ENCODE measurements at regions not wholly inside any gene's neighbourhood (a gene's known extent, or its start where the extent isn't known, plus 50 kb on each side); places are given as distances from the start of the nearest gene placed in this dataset.

- TF ChIP-seq, protein P1, sequence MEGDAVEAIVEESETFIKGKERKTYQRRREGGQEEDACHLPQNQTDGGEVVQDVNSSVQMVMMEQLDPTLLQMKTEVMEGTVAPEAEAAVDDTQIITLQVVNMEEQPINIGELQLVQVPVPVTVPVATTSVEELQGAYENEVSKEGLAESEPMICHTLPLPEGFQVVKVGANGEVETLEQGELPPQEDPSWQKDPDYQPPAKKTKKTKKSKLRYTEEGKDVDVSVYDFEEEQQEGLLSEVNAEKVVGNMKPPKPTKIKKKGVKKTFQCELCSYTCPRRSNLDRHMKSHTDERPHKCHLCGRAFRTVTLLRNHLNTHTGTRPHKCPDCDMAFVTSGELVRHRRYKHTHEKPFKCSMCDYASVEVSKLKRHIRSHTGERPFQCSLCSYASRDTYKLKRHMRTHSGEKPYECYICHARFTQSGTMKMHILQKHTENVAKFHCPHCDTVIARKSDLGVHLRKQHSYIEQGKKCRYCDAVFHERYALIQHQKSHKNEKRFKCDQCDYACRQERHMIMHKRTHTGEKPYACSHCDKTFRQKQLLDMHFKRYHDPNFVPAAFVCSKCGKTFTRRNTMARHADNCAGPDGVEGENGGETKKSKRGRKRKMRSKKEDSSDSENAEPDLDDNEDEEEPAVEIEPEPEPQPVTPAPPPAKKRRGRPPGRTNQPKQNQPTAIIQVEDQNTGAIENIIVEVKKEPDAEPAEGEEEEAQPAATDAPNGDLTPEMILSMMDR (conservative IDR thresholded peaks at IDR 0.05; ENCODE audit: low read depth, low read length): no peak
- Histone ChIP-seq H4K20me1 (ENCODE audit: insufficient read depth) (no peaks in the 10 kb centered on the region), H3K4me3 (IDR thresholded peaks at IDR 0.05; ENCODE audit: insufficient read depth, low read depth, low read length) (no peak overlapping the region), H3K36me3 (ENCODE audit: insufficient read depth) (no peaks in the 10 kb centered on the region), H3K27ac (no peak overlapping the region), H2AFZ (ENCODE audit: low read depth) (no peak overlapping the region), H3K79me2 (ENCODE audit: insufficient read depth, low read depth) (no peaks in the 10 kb centered on the region), H3K4me2 (no peak overlapping the region), H3K9ac (no peak overlapping the region), H3K27me3 (ENCODE audit: insufficient read depth, low read depth) (no peaks in the 10 kb centered on the region), H3K4me1 (ENCODE audit: low read depth, poor library complexity, severe bottlenecking) (peaks cover 12% of the 10 kb centered on the region)
These were observed 262.1 kb upstream of the DUSP10 start for GRCh38 chr1:222004034-222004433.

DNA sequence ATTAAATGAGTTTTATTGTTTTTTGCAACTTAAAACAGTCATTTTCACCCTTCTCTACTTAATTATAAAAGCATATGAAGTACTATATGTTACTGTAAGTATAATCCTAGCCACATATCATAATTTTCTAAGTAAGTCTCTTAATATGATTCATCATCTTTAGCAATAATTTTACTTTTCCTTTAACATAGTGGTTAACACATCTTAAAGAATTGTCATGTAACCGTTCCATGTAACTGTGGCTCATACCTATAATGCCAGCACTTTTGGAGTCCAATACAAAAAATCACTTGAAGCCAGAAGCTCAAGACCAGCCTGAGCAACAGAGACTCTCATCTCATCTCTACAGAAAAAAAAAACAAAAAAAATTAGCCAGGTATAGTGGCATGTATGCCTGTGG lies 260.6 kb upstream of the DUSP10 start:
- H3K4me3 ChIP-seq (IDR thresholded peaks at IDR 0.05; ENCODE audit: insufficient read depth, low read depth, low read length): no peak overlapping the region
- H3K79me2 ChIP-seq (ENCODE audit: insufficient read depth, low read depth): no peaks in the 10 kb centered on the region
- TF ChIP-seq, protein P1 (conservative IDR thresholded peaks at IDR 0.05; ENCODE audit: low read depth, low read length): no peak
- no peaks in the 10 kb centered on the region for H3K27me3 ChIP-seq (ENCODE audit: insufficient read depth, low read depth)
- no peak overlapping the region for H3K4me2 ChIP-seq
- H3K36me3 ChIP-seq (ENCODE audit: insufficient read depth): no peaks in the 10 kb centered on the region
- peaks cover 5% of the 10 kb centered on the region for H3K4me1 ChIP-seq (ENCODE audit: low read depth, poor library complexity, severe bottlenecking)
- H3K27ac ChIP-seq: no peak overlapping the region
- H2AFZ ChIP-seq (ENCODE audit: low read depth): no peak overlapping the region
- H4K20me1 ChIP-seq (ENCODE audit: insufficient read depth): no peaks in the 10 kb centered on the region
- H3K9ac ChIP-seq: no peak overlapping the region

- TF ChIP-seq, protein P1 (conservative IDR thresholded peaks at IDR 0.05; ENCODE audit: low read depth, low read length): no peak
- Histone ChIP-seq H2AFZ (ENCODE audit: low read depth) (no peak overlapping the region), H3K27me3 (ENCODE audit: insufficient read depth, low read depth) (no peaks in the 10 kb centered on the region), H3K4me2 (no peak overlapping the region), H3K9ac (no peak overlapping the region), H3K27ac (no peak overlapping the region), H3K36me3 (ENCODE audit: insufficient read depth) (no peaks in the 10 kb centered on the region), H3K4me3 (IDR thresholded peaks at IDR 0.05; ENCODE audit: insufficient read depth, low read depth, low read length) (no peak overlapping the region), H3K79me2 (ENCODE audit: insufficient read depth, low read depth) (no peaks in the 10 kb centered on the region), H4K20me1 (ENCODE audit: insufficient read depth) (no peaks in the 10 kb centered on the region), H3K4me1 (ENCODE audit: low read depth, poor library complexity, severe bottlenecking) (peaks cover 17% of the 10 kb centered on the region)
These were observed 258.2 kb upstream of the DUSP10 start for GRCh38 chr1:222000131-222000530.

DNA sequence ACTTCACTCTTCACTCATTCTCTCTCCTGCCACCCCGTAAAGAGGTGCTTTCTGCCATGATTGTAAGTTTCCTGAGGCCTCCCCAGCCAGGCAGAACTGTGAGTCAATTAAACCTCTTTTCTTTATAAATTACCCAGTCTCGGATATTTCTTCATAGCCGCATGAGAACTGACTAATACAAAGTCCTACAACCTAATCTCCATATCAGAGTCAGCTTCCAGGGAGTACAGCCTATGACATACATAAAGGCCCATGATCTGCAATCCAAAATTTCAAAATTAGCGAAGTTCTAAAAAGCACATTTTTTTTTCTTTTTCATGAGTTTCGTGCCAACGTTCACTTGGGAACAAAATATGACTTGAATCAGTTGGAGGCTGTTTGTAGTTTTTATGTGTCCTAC lies 256.9 kb upstream of the DUSP10 start:
- Histone ChIP-seq H3K27me3 (ENCODE audit: insufficient read depth, low read depth) (no peaks in the 10 kb centered on the region), H2AFZ (ENCODE audit: low read depth) (no peak overlapping the region), H3K4me3 (IDR thresholded peaks at IDR 0.05; ENCODE audit: insufficient read depth, low read depth, low read length) (no peak overlapping the region), H3K36me3 (ENCODE audit: insufficient read depth) (no peaks in the 10 kb centered on the region), H3K4me2 (no peak overlapping the region), H3K79me2 (ENCODE audit: insufficient read depth, low read depth) (no peaks in the 10 kb centered on the region), H3K27ac (no peak overlapping the region), H3K4me1 (ENCODE audit: low read depth, poor library complexity, severe bottlenecking) (peaks cover 30% of the 10 kb centered on the region), H3K9ac (no peak overlapping the region), H4K20me1 (ENCODE audit: insufficient read depth) (no peaks in the 10 kb centered on the region)
- TF ChIP-seq, protein P1 (conservative IDR thresholded peaks at IDR 0.05; ENCODE audit: low read depth, low read length): no peak

Measured in KMS-11 (cell line).